ENCODE measurements at regions not wholly inside any gene's neighbourhood (a gene's known extent, or its start where the extent isn't known, plus 50 kb on each side); places are given as distances from the start of the nearest gene placed in this dataset.

- no peaks in the 10 kb centered on the region for H3K9me3 ChIP-seq
- no peaks in the 10 kb centered on the region for H3K27me3 ChIP-seq
- H3K36me3 ChIP-seq: no peaks in the 10 kb centered on the region
- no peak overlapping the region for H3K27ac ChIP-seq
- in situ Hi-C loops (cut with MboI; ENCODE audit: low sequenced_read_pairs in 4 of 4): no loop called here
- ATAC-seq (no peak), DNase-seq (no peak)
- no peak for TF ChIP-seq POLR2A (IDR thresholded peaks at IDR 0.05)
- no peak for TF ChIP-seq CTCF (IDR thresholded peaks at IDR 0.05 in 4 of 5, conservative IDR thresholded peaks at IDR 0.05 in 1 of 5)
- H3K4me3 ChIP-seq: no peak overlapping the region
- H3K4me1 ChIP-seq: no peaks in the 10 kb centered on the region
- intact Hi-C loops (cut with DNase I; ENCODE audit: low total_unique reads): no loop called here
Observed at GRCh38 chr5:167870055-167870454, 421.4 kb upstream of the WWC1 start.

GRCh38 chr5:167871091-167871490 lies 420.4 kb upstream of the WWC1 start:
- H3K27me3 ChIP-seq: no peaks in the 10 kb centered on the region
- no peaks in the 10 kb centered on the region for H3K36me3 ChIP-seq
- no peak overlapping the region for H3K4me3 ChIP-seq
- no peak for ATAC-seq
- no peaks in the 10 kb centered on the region for H3K9me3 ChIP-seq
- no peak overlapping the region for H3K27ac ChIP-seq
- no peak for TF ChIP-seq CTCF (IDR thresholded peaks at IDR 0.05 in 4 of 5, conservative IDR thresholded peaks at IDR 0.05 in 1 of 5)
- TF ChIP-seq POLR2A (IDR thresholded peaks at IDR 0.05): no peak
- no peaks in the 10 kb centered on the region for H3K4me1 ChIP-seq
- intact Hi-C loops (cut with DNase I; ENCODE audit: low total_unique reads) (no loop called here), in situ Hi-C loops (cut with MboI; ENCODE audit: low sequenced_read_pairs in 4 of 4) (no loop called here)
- no peak for DNase-seq

GRCh38 chr5:167872791-167873190 lies 418.7 kb upstream of the WWC1 start:
- DNase-seq (no peak), ATAC-seq (no peak)
- H3K4me1 ChIP-seq: no peaks in the 10 kb centered on the region
- in situ Hi-C loops (cut with MboI; ENCODE audit: low sequenced_read_pairs in 4 of 4) (no loop called here), intact Hi-C loops (cut with DNase I; ENCODE audit: low total_unique reads) (no loop called here)
- H3K36me3 ChIP-seq: no peaks in the 10 kb centered on the region
- H3K27me3 ChIP-seq: no peaks in the 10 kb centered on the region
- H3K27ac ChIP-seq: no peak overlapping the region
- TF ChIP-seq CTCF (IDR thresholded peaks at IDR 0.05 in 4 of 5, conservative IDR thresholded peaks at IDR 0.05 in 1 of 5) (no peak), POLR2A (IDR thresholded peaks at IDR 0.05) (no peak)
- H3K9me3 ChIP-seq: no peaks in the 10 kb centered on the region
- H3K4me3 ChIP-seq: no peak overlapping the region

GRCh38 chr5:167877114-167877722 lies 414.2 kb upstream of the WWC1 start:
- in situ Hi-C loops (cut with MboI; ENCODE audit: low sequenced_read_pairs in 4 of 4) (no loop called here), intact Hi-C loops (cut with DNase I; ENCODE audit: low total_unique reads) (no loop called here)
- DNase-seq: no peak
- ATAC-seq: no peak
- Histone ChIP-seq H3K4me1 (no peaks in the 10 kb centered on the region), H3K27ac (no peak overlapping the region), H3K4me3 (no peak overlapping the region), H3K27me3 (no peaks in the 10 kb centered on the region), H3K9me3 (no peaks in the 10 kb centered on the region), H3K36me3 (no peaks in the 10 kb centered on the region)
- TF ChIP-seq CTCF (IDR thresholded peaks at IDR 0.05 in 4 of 5, conservative IDR thresholded peaks at IDR 0.05 in 1 of 5) (no peak), POLR2A (IDR thresholded peaks at IDR 0.05) (no peak)

- DNase-seq (no peak), ATAC-seq (no peak)
- H3K36me3 ChIP-seq: no peaks in the 10 kb centered on the region
- no peak overlapping the region for H3K27ac ChIP-seq
- no peak overlapping the region for H3K4me3 ChIP-seq
- in situ Hi-C loops (cut with MboI; ENCODE audit: low sequenced_read_pairs in 4 of 4): no loop called here
- no peak for TF ChIP-seq POLR2A (IDR thresholded peaks at IDR 0.05)
- TF ChIP-seq CTCF (IDR thresholded peaks at IDR 0.05 in 4 of 5, conservative IDR thresholded peaks at IDR 0.05 in 1 of 5): no peak
- no peaks in the 10 kb centered on the region for H3K9me3 ChIP-seq
- H3K4me1 ChIP-seq: no peaks in the 10 kb centered on the region
- intact Hi-C loops (cut with DNase I; ENCODE audit: low total_unique reads): no loop called here
- no peaks in the 10 kb centered on the region for H3K27me3 ChIP-seq
Observed at GRCh38 chr5:167877924-167878323, 413.5 kb upstream of the WWC1 start.

Measured in gastrocnemius medialis (tissue), 4 donors.